ENCODE measurements at regions not wholly inside any gene's neighbourhood (a gene's known extent, or its start where the extent isn't known, plus 50 kb on each side); places are given as distances from the start of the nearest gene placed in this dataset.

- no peak for TF ChIP-seq CTCF (IDR thresholded peaks at IDR 0.05; ENCODE audit: insufficient read depth, low read length, missing control alignments)
- no peak overlapping the region for H3K4me3 ChIP-seq (ENCODE audit: low read depth, low read length)
- ChIA-PET CTCF (no interaction called here), POLR2A (no interaction called here)
- no peak for DNase-seq (ENCODE audit: low read depth, low spot score)
Observed at GRCh38 chrX:14220386-14220944, 190.8 kb upstream of the GEMIN8 start.

- ChIA-PET POLR2A (no interaction called here), CTCF (no interaction called here)
- H3K4me3 ChIP-seq (ENCODE audit: low read depth, low read length): no peak overlapping the region
- no peak for DNase-seq (ENCODE audit: low read depth, low spot score)
- TF ChIP-seq CTCF (IDR thresholded peaks at IDR 0.05; ENCODE audit: insufficient read depth, low read length, missing control alignments): no peak
Observed at GRCh38 chrX:14209034-14209433, 179.3 kb upstream of the GEMIN8 start.

- no peak overlapping the region for H3K4me3 ChIP-seq (ENCODE audit: low read depth, low read length)
- DNase-seq (ENCODE audit: low read depth, low spot score): no peak
- TF ChIP-seq CTCF (IDR thresholded peaks at IDR 0.05; ENCODE audit: insufficient read depth, low read length, missing control alignments): no peak
- POLR2A ChIA-PET: no interaction called here
- CTCF ChIA-PET: no interaction called here
Observed at GRCh38 chrX:14194711-14195110, 165.0 kb upstream of the GEMIN8 start.

- ChIA-PET POLR2A (no interaction called here), CTCF (no interaction called here)
- no peak for DNase-seq (ENCODE audit: low read depth, low spot score)
- TF ChIP-seq CTCF (IDR thresholded peaks at IDR 0.05; ENCODE audit: insufficient read depth, low read length, missing control alignments): no peak
- no peak overlapping the region for H3K4me3 ChIP-seq (ENCODE audit: low read depth, low read length)
Observed at GRCh38 chrX:14193547-14193946, 163.9 kb upstream of the GEMIN8 start.

- no peak for DNase-seq (ENCODE audit: low read depth, low spot score)
- ChIA-PET POLR2A (no interaction called here), CTCF (no interaction called here)
- TF ChIP-seq CTCF (IDR thresholded peaks at IDR 0.05; ENCODE audit: insufficient read depth, low read length, missing control alignments): no peak
- H3K4me3 ChIP-seq (ENCODE audit: low read depth, low read length): no peak overlapping the region
Observed at GRCh38 chrX:14173873-14174272, 144.2 kb upstream of the GEMIN8 start.

- no peak overlapping the region for H3K4me3 ChIP-seq (ENCODE audit: low read depth, low read length)
- CTCF ChIA-PET: no interaction called here
- no peak for DNase-seq (ENCODE audit: low read depth, low spot score)
- POLR2A ChIA-PET: no interaction called here
- no peak for TF ChIP-seq CTCF (IDR thresholded peaks at IDR 0.05; ENCODE audit: insufficient read depth, low read length, missing control alignments)
Observed at GRCh38 chrX:14164828-14165227, 135.1 kb upstream of the GEMIN8 start.
